AG08396 (cell line): ENCODE measurements at regions not wholly inside any gene's neighbourhood (a gene's known extent, or its start where the extent isn't known, plus 50 kb on each side); places are given as distances from the start of the nearest gene placed in this dataset.
A peak's percentile ranks its signal among the peaks of the same experiment; 100 is the strongest.
"Not testable (repeated sequence)": the region's sequence is repeated elsewhere in the genome, so short reads cannot be mapped to it uniquely, and the experiment has no call there.

ENCODE experiments used
- DNase-seq: peaks from one replicate; pipeline ENCODE4 v3.0.0; 2012; ENCODE audit warnings: low spot score, mixed read lengths

- DNase-seq: peak; percentile 63
Observed at GRCh38 chr10:78458983-78459638, 425.4 kb downstream of the RPS24 start.

- no peak for DNase-seq
Observed at GRCh38 chr10:78459639-78460037, 426.0 kb downstream of the RPS24 start.

- no peak for DNase-seq
Observed at GRCh38 chr10:78460204-78460603, 426.5 kb downstream of the RPS24 start.

- no peak for DNase-seq
Observed at GRCh38 chr10:78461333-78461732, 427.7 kb downstream of the RPS24 start.

- no peak for DNase-seq
Observed at GRCh38 chr10:78462176-78462575, 428.5 kb downstream of the RPS24 start.

GRCh38 chr10:78462726-78463228 lies 429.1 kb downstream of the RPS24 start:
- peak; percentile 59 for DNase-seq

GRCh38 chr10:78464118-78464855 lies 430.6 kb downstream of the RPS24 start:
- DNase-seq: no peak

- no peak for DNase-seq
Observed at GRCh38 chr10:78464856-78465267, 431.2 kb downstream of the RPS24 start.

- no peak for DNase-seq
Observed at GRCh38 chr10:78465431-78465830, 431.8 kb downstream of the RPS24 start.

- no peak for DNase-seq
Observed at GRCh38 chr10:78467496-78468106, 433.9 kb downstream of the RPS24 start.

- DNase-seq: not testable (repeated sequence)
Observed at GRCh38 chr10:78468731-78469130, 435.1 kb downstream of the RPS24 start.

- no peak for DNase-seq
Observed at GRCh38 chr10:78470267-78471103, 436.8 kb downstream of the RPS24 start.

GRCh38 chr10:78471326-78471722 lies 437.7 kb downstream of the RPS24 start:
- no peak for DNase-seq

- no peak for DNase-seq
Observed at GRCh38 chr10:78471723-78472550, 438.3 kb downstream of the RPS24 start.

GRCh38 chr10:78472551-78472890 lies 438.9 kb downstream of the RPS24 start:
- DNase-seq: no peak

- DNase-seq: no peak
Observed at GRCh38 chr10:78473006-78473405, 439.3 kb downstream of the RPS24 start.

GRCh38 chr10:78474743-78475142 lies 441.1 kb downstream of the RPS24 start:
- DNase-seq: no peak

GRCh38 chr10:78475437-78475836 lies 441.8 kb downstream of the RPS24 start:
- DNase-seq: no peak

GRCh38 chr10:78476156-78476555 lies 442.5 kb downstream of the RPS24 start:
- DNase-seq: no peak

- no peak for DNase-seq
Observed at GRCh38 chr10:78476844-78477243, 443.2 kb downstream of the RPS24 start.

- no peak for DNase-seq
Observed at GRCh38 chr10:78478919-78479318, 445.3 kb downstream of the RPS24 start.
